ENCODE measurements at regions not wholly inside any gene's neighbourhood (a gene's known extent, or its start where the extent isn't known, plus 50 kb on each side); places are given as distances from the start of the nearest gene placed in this dataset.

- H3K9me1 ChIP-seq (ENCODE audit: insufficient read depth, low read length), result no peaks in the 10 kb centered on the region
- H2BK5ac ChIP-seq (ENCODE audit: low read depth, low read length, poor library complexity, severe bottlenecking), result no peak overlapping the region
- no peak overlapping the region for H4K5ac ChIP-seq (ENCODE audit: low read depth, low read length)
- no peaks in the 10 kb centered on the region for H4K20me1 ChIP-seq (ENCODE audit: insufficient read depth, low read length)
- no peaks in the 10 kb centered on the region for H3K4me1 ChIP-seq (ENCODE audit: control insufficient read depth, insufficient read depth, low read length)
- no peak overlapping the region for H4K8ac ChIP-seq (ENCODE audit: low read depth in 2 of 2, low read length in 2 of 2)
- H2AFZ ChIP-seq (replicated peaks; ENCODE audit: low read length, poor library complexity), result no peak overlapping the region
- no peak overlapping the region for H2AK9ac ChIP-seq (replicated peaks; ENCODE audit: low read depth, low read length, poor library complexity)
- POLR2A ChIA-PET (ENCODE audit: unreplicated experiment), result no interaction called here
- H3K4ac ChIP-seq (ENCODE audit: low read depth, low read length), result no peak overlapping the region
- no peak overlapping the region for H2BK20ac ChIP-seq (ENCODE audit: low read depth, low read length)
- no peak overlapping the region for H3K18ac ChIP-seq (ENCODE audit: low read depth, low read length)
- no TSS peak for BruUV-seq (replicated peaks)
- intact Hi-C loops (cut with micrococcal nuclease) (no loop called here), in situ Hi-C loops (cut with MboI; ENCODE audit: low sequenced_read_pairs) (no loop called here), dilution Hi-C loops (cut with HindIII; ENCODE audit: low sequenced_read_pairs, unreplicated experiment) (no loop called here)
- DNase-seq, result no peak
- no CpG with 5 or more reads among the region's 2 CpGs for WGBS, 2 experiments (ENCODE audit: extremely low coverage in 2 of 2, insufficient read length in 1 of 2)
- no peak overlapping the region for H2BK15ac ChIP-seq (ENCODE audit: low read depth, low read length)
- H3K4me3 ChIP-seq (ENCODE audit: insufficient read depth, low read depth, low read length), result no peak overlapping the region
- H3K79me1 ChIP-seq (ENCODE audit: low read depth in 1 of 2, low read length in 2 of 2), result no peaks in the 10 kb centered on the region
- H3K4me2 ChIP-seq (ENCODE audit: low read depth, low read length), result no peak overlapping the region
- no peak overlapping the region for H3K56ac ChIP-seq (ENCODE audit: extremely low read depth, insufficient read depth, low read length)
- no peak overlapping the region for H3K27ac ChIP-seq (ENCODE audit: insufficient read depth, low read length)
- H3K14ac ChIP-seq (replicated peaks; ENCODE audit: low read depth, low read length), result no peak overlapping the region
- H4K91ac ChIP-seq (ENCODE audit: insufficient read depth, low read depth, low read length), result no peak overlapping the region
- no peak for TF ChIP-seq RCOR1 (IDR thresholded peaks at IDR 0.05; ENCODE audit: insufficient replicate concordance, low read length)
- no peak overlapping the region for H3K9ac ChIP-seq (ENCODE audit: low read depth, low read length)
- no peak for ATAC-seq (ENCODE audit: low read depth)
- H2AK5ac ChIP-seq (ENCODE audit: low read depth, low read length), result no peak overlapping the region
- no peaks in the 10 kb centered on the region for H3K9me3 ChIP-seq (ENCODE audit: control insufficient read depth, insufficient read depth, low read length)
- CTCF ChIA-PET, result no interaction called here
- no peak overlapping the region for H3K23ac ChIP-seq (ENCODE audit: low read depth, low read length)
- H2BK120ac ChIP-seq (ENCODE audit: low read depth, low read length), result no peak overlapping the region
- no peaks in the 10 kb centered on the region for H3K36me3 ChIP-seq (ENCODE audit: control insufficient read depth, insufficient read depth, low read length)
- no peaks in the 10 kb centered on the region for H3K27me3 ChIP-seq (ENCODE audit: control insufficient read depth, insufficient read depth, low read length)
Observed at GRCh38 chr5:60325870-60326269, 374.1 kb downstream of the DEPDC1B start.
